ENCODE measurements at regions not wholly inside any gene's neighbourhood (a gene's known extent, or its start where the extent isn't known, plus 50 kb on each side); places are given as distances from the start of the nearest gene placed in this dataset.

DNA sequence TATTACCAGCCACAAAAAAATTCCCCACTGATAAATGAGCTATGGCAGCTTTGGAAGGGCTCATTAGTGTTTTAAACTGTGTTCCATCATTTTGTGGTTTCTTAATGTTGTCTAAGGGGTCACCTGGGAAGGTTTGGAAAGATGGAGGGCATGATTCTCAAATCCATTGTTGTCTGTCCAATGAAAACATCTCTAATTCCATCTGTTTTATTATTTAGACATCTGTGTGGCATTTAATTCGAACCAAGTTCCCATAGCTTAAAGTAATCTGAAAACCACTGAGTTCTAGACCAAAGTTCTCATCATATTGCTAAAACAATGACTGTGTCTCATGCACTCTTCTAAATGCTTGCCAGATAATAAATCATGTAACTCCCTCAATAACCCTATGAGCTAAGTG is 103.8 kb upstream of the PPP3CA start:
- Histone ChIP-seq H3K4me1 (ENCODE audit: low read depth) (no peaks in the 10 kb centered on the region), H3K27ac (no peak overlapping the region), H3K36me3 (no peaks in the 10 kb centered on the region), H3K4me3 (no peak overlapping the region), H3K9me3 (ENCODE audit: low read depth) (no peaks in the 10 kb centered on the region), H3K27me3 (no peaks in the 10 kb centered on the region)
- DNase-seq (ENCODE audit: low read depth in 1 of 2, low spot score in 1 of 2), result no peak
- TF ChIP-seq CTCF (IDR thresholded peaks at IDR 0.05; ENCODE audit: low read depth, low read length), result no peak

GRCh38 chr4:101441446-101441845 is 94.1 kb upstream of the PPP3CA start:
- Histone ChIP-seq H3K4me1 (ENCODE audit: low read depth) (no peaks in the 10 kb centered on the region), H3K9me3 (ENCODE audit: low read depth) (no peaks in the 10 kb centered on the region), H3K36me3 (no peaks in the 10 kb centered on the region), H3K27ac (no peak overlapping the region), H3K27me3 (no peaks in the 10 kb centered on the region), H3K4me3 (no peak overlapping the region)
- no peak for DNase-seq (ENCODE audit: low read depth in 1 of 2, low spot score in 1 of 2)
- TF ChIP-seq CTCF (IDR thresholded peaks at IDR 0.05; ENCODE audit: low read depth, low read length), result no peak

DNA sequence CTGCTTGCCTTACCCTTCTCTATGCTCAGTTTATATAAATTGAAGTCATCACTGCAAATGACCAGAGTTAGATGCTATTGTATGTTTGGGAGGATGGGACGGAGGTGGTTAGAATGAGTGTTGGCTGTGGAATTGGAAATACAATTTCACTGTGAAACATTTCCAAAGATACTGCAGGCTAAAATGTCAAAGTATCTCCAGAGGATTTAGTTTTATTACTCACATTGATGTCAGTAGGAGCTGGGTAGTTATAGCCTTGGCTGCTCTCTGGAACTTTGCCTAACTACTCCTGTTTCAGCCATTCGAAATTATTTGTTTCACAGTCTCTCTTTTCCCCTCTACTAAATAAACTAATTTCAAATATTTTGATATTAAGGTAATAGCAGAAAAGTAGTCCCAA is 92.6 kb upstream of the PPP3CA start:
- H3K27ac ChIP-seq, result no peak overlapping the region
- H3K4me1 ChIP-seq (ENCODE audit: low read depth), result no peaks in the 10 kb centered on the region
- H3K4me3 ChIP-seq, result no peak overlapping the region
- no peaks in the 10 kb centered on the region for H3K9me3 ChIP-seq (ENCODE audit: low read depth)
- TF ChIP-seq CTCF (IDR thresholded peaks at IDR 0.05; ENCODE audit: low read depth, low read length), result no peak
- no peaks in the 10 kb centered on the region for H3K36me3 ChIP-seq
- no peaks in the 10 kb centered on the region for H3K27me3 ChIP-seq
- no peak for DNase-seq (ENCODE audit: low read depth in 1 of 2, low spot score in 1 of 2)

- no peak for DNase-seq (ENCODE audit: low read depth in 1 of 2, low spot score in 1 of 2)
- Histone ChIP-seq H3K4me1 (ENCODE audit: low read depth) (no peaks in the 10 kb centered on the region), H3K4me3 (no peak overlapping the region), H3K9me3 (ENCODE audit: low read depth) (no peaks in the 10 kb centered on the region), H3K27ac (no peak overlapping the region), H3K27me3 (no peaks in the 10 kb centered on the region), H3K36me3 (no peaks in the 10 kb centered on the region)
- no peak for TF ChIP-seq CTCF (IDR thresholded peaks at IDR 0.05; ENCODE audit: low read depth, low read length)
Measured at GRCh38 chr4:101421386-101421785, 74.1 kb upstream of the PPP3CA start.

GRCh38 chr4:101420661-101421060 is 73.3 kb upstream of the PPP3CA start:
- TF ChIP-seq CTCF (IDR thresholded peaks at IDR 0.05; ENCODE audit: low read depth, low read length), result no peak
- H3K9me3 ChIP-seq (ENCODE audit: low read depth), result no peaks in the 10 kb centered on the region

More at GRCh38 chr4:101420661-101421060, 73.3 kb upstream of the PPP3CA start:
- H3K27ac ChIP-seq, result no peak overlapping the region
- no peak overlapping the region for H3K4me3 ChIP-seq
- no peaks in the 10 kb centered on the region for H3K4me1 ChIP-seq (ENCODE audit: low read depth)
- no peaks in the 10 kb centered on the region for H3K36me3 ChIP-seq
- DNase-seq (ENCODE audit: low read depth in 1 of 2, low spot score in 1 of 2), result peak in 1 of 2 donors; percentile 29
- no peaks in the 10 kb centered on the region for H3K27me3 ChIP-seq
